HG03521 (cell line): ENCODE measurements at regions not wholly inside any gene's neighbourhood (a gene's known extent, or its start where the extent isn't known, plus 50 kb on each side); places are given as distances from the start of the nearest gene placed in this dataset.

Experiments
- ATAC-seq: cut with Tn5 transposase; IDR thresholded peaks from one replicate; pipeline ENCODE4 v1.9.1; 2021; ENCODE audit warnings: mild to moderate bottlenecking, moderate library complexity; ENCODE audit not compliant: unreplicated experiment

GRCh38 chr6:23403460-23403859 lies 722.6 kb upstream of the NRSN1 start:
- ATAC-seq = no peak

- ATAC-seq = no peak
These were observed 716.5 kb upstream of the NRSN1 start for GRCh38 chr6:23409531-23409930.

GRCh38 chr6:23410439-23410838 lies 715.6 kb upstream of the NRSN1 start:
- no peak for ATAC-seq

- ATAC-seq = no peak
These were observed 713.2 kb upstream of the NRSN1 start for GRCh38 chr6:23412770-23413169.

GRCh38 chr6:23413327-23414050 lies 712.5 kb upstream of the NRSN1 start:
- no peak for ATAC-seq

GRCh38 chr6:23414051-23414445 lies 712.0 kb upstream of the NRSN1 start:
- no peak for ATAC-seq

GRCh38 chr6:23414922-23415321 lies 711.1 kb upstream of the NRSN1 start:
- ATAC-seq = no peak

- no peak for ATAC-seq
These were observed 710.1 kb upstream of the NRSN1 start for GRCh38 chr6:23415819-23416427.

GRCh38 chr6:23417133-23417532 lies 708.9 kb upstream of the NRSN1 start:
- no peak for ATAC-seq

GRCh38 chr6:23418095-23418494 lies 707.9 kb upstream of the NRSN1 start:
- no peak for ATAC-seq

GRCh38 chr6:23419046-23419445 lies 707.0 kb upstream of the NRSN1 start:
- no peak for ATAC-seq

GRCh38 chr6:23420659-23421350 lies 705.2 kb upstream of the NRSN1 start:
- ATAC-seq = no peak

- ATAC-seq = no peak
These were observed 701.4 kb upstream of the NRSN1 start for GRCh38 chr6:23424584-23424983.

- no peak for ATAC-seq
These were observed 690.9 kb upstream of the NRSN1 start for GRCh38 chr6:23435126-23435525.

- no peak for ATAC-seq
These were observed 690.2 kb upstream of the NRSN1 start for GRCh38 chr6:23435798-23436197.

- no peak for ATAC-seq
These were observed 684.1 kb upstream of the NRSN1 start for GRCh38 chr6:23441808-23442461.

- ATAC-seq = no peak
These were observed 680.8 kb upstream of the NRSN1 start for GRCh38 chr6:23445157-23445710.

GRCh38 chr6:23446469-23446967 lies 679.5 kb upstream of the NRSN1 start:
- no peak for ATAC-seq

GRCh38 chr6:23447731-23448130 lies 678.3 kb upstream of the NRSN1 start:
- ATAC-seq = no peak

- ATAC-seq = no peak
These were observed 677.7 kb upstream of the NRSN1 start for GRCh38 chr6:23448281-23448680.
